ENCODE measurements at regions not wholly inside any gene's neighbourhood (a gene's known extent, or its start where the extent isn't known, plus 50 kb on each side); places are given as distances from the start of the nearest gene placed in this dataset.

DNA sequence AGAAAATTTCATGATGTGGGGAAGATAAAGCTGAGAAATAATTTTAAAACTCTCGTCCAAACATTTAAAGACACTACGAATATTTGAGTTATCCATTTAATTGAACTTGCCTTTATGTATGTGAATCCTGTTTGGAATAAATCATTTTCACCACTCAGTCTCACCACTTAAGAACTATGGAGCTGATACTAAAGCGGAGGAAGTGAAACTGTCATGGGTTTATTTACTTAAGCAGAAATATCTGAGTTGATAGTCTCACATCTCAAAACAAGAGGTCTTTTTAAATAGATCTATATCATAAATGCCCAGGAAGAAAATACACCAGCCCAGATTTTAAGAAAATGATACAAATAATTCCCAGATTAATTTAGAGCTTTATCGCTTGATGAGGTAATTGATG is 532.4 kb downstream of the ZNF804A start:
- Histone ChIP-seq H3K23me2 (ENCODE audit: low read depth, low read length) (no peaks in the 10 kb centered on the region), H2BK120ac (replicated peaks; ENCODE audit: low read depth, low read length) (no peak overlapping the region), H3K36me3 (ENCODE audit: control insufficient read depth in 2 of 4, insufficient read depth in 4 of 4, low read length in 3 of 4) (no peaks in the 10 kb centered on the region), H3K9ac (replicated peaks in 1 of 4; ENCODE audit: extremely low read depth in 1 of 4, low read depth in 3 of 4, low read length in 3 of 4) (no peak overlapping the region), H3K79me2 (ENCODE audit: control insufficient read depth in 1 of 2, insufficient read depth in 2 of 2, low read length in 2 of 2) (no peaks in the 10 kb centered on the region), H4K91ac (replicated peaks; ENCODE audit: insufficient read length, low read length) (no peak overlapping the region), H3K27ac (ENCODE audit: low read depth, low read length) (no peak overlapping the region), H3K4me3 (ENCODE audit: extremely low read depth in 1 of 4, insufficient read depth in 2 of 4, low read depth in 3 of 4, low read length in 4 of 4) (no peak overlapping the region), H2BK12ac (ENCODE audit: low read depth, low read length) (no peak overlapping the region), H3K79me1 (ENCODE audit: low read depth, low read length) (no peaks in the 10 kb centered on the region), H3K9me3 (ENCODE audit: insufficient read depth in 2 of 2, low read depth in 1 of 2, low read length in 1 of 2) (no peaks in the 10 kb centered on the region), H3K4me1 (replicated peaks in 1 of 4; ENCODE audit: control insufficient read depth in 3 of 4, insufficient read depth in 4 of 4, low read length in 3 of 4) (no peaks in the 10 kb centered on the region), H4K8ac (ENCODE audit: extremely low read depth, insufficient read depth, low read length) (no peak overlapping the region), H4K20me1 (replicated peaks in 1 of 2; ENCODE audit: control insufficient read depth in 1 of 2, insufficient read depth in 2 of 2, low read length in 2 of 2) (no peaks in the 10 kb centered on the region), H2BK20ac (ENCODE audit: low read length) (no peak overlapping the region), H2BK5ac (ENCODE audit: low read depth, low read length) (no peak overlapping the region), H3K18ac (ENCODE audit: extremely low read depth, low read length) (no peak overlapping the region), H4K5ac (ENCODE audit: insufficient read length, low read depth, low read length) (no peak overlapping the region), H3K4ac (replicated peaks; ENCODE audit: insufficient read length, low read depth, low read length) (no peak overlapping the region), H2BK15ac (ENCODE audit: low read length) (no peak overlapping the region), H3K23ac (ENCODE audit: insufficient read length) (no peak overlapping the region), H2AK5ac (ENCODE audit: low read depth, low read length) (no peak overlapping the region), H3K27me3 (replicated peaks in 1 of 4; ENCODE audit: control insufficient read depth in 3 of 4, extremely low read depth in 1 of 4, insufficient read depth in 3 of 4, low read length in 3 of 4) (no peaks in the 10 kb centered on the region), H3K14ac (ENCODE audit: insufficient read length) (no peak overlapping the region), H3K4me2 (ENCODE audit: insufficient read depth in 1 of 2, low read depth in 2 of 2, low read length in 2 of 2) (no peak overlapping the region), H3K56ac (replicated peaks; ENCODE audit: insufficient read length, low read depth, low read length) (no peak overlapping the region), H2AFZ (ENCODE audit: low read length) (no peak overlapping the region)
- TF ChIP-seq SP4 (IDR thresholded peaks at IDR 0.05; ENCODE audit: low read length) (no peak), POLR2AphosphoS5 (IDR thresholded peaks at IDR 0.05; ENCODE audit: low read depth, low read length) (no peak), RBBP5 (IDR thresholded peaks at IDR 0.05; ENCODE audit: borderline replicate concordance, low read depth, low read length) (no peak), KDM5A (IDR thresholded peaks at IDR 0.05; ENCODE audit: low read length) (no peak), BCL11A (IDR thresholded peaks at IDR 0.05; ENCODE audit: low read depth in 2 of 2, low read length in 2 of 2) (no peak), MAFK (IDR thresholded peaks at IDR 0.05; ENCODE audit: low read depth, low read length) (no peak), ZNF274 (IDR thresholded peaks at IDR 0.05; ENCODE audit: borderline replicate concordance, extremely low read depth, low read length) (no peak), RNF2 (IDR thresholded peaks at IDR 0.05; ENCODE audit: borderline replicate concordance, low read depth, low read length, missing control alignments, poor library complexity, severe bottlenecking) (no peak), CBX5 (IDR thresholded peaks at IDR 0.05; ENCODE audit: low read depth, low read length) (no peak), TBP (IDR thresholded peaks at IDR 0.05; ENCODE audit: low read depth, low read length) (no peak), SP2 (IDR thresholded peaks at IDR 0.05; ENCODE audit: low read length) (no peak)
- TF ChIP-seq, protein P1, sequence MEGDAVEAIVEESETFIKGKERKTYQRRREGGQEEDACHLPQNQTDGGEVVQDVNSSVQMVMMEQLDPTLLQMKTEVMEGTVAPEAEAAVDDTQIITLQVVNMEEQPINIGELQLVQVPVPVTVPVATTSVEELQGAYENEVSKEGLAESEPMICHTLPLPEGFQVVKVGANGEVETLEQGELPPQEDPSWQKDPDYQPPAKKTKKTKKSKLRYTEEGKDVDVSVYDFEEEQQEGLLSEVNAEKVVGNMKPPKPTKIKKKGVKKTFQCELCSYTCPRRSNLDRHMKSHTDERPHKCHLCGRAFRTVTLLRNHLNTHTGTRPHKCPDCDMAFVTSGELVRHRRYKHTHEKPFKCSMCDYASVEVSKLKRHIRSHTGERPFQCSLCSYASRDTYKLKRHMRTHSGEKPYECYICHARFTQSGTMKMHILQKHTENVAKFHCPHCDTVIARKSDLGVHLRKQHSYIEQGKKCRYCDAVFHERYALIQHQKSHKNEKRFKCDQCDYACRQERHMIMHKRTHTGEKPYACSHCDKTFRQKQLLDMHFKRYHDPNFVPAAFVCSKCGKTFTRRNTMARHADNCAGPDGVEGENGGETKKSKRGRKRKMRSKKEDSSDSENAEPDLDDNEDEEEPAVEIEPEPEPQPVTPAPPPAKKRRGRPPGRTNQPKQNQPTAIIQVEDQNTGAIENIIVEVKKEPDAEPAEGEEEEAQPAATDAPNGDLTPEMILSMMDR (IDR thresholded peaks at IDR 0.05; ENCODE audit: control extremely low read depth in 1 of 3, insufficient read depth in 1 of 3, low read depth in 1 of 3, low read length in 3 of 3) = no peak
- DNase-seq (ENCODE audit: low read depth in 1 of 2, low spot score in 2 of 2) (no peak), FAIRE-seq (no peak)
- CTCF ChIA-PET (ENCODE audit: partially characterized antibody) = no interaction called here
- POLR2A ChIA-PET (ENCODE audit: partially characterized antibody) = no interaction called here
- 86% methylated on average over 4 of the region's 4 CpGs; no CpG with 5 or more reads in 1 of the 2 experiments for WGBS, 2 experiments (ENCODE audit: extremely low coverage in 1 of 2, insufficient coverage in 1 of 2, insufficient read length in 1 of 2, insufficient replicate concordance in 2 of 2, low coverage in 1 of 2, low lambda C conversion rate in 2 of 2, missing lambda C conversion rate in 1 of 2)

All from H1 (cell line).